Bronchial epithelial cell (primary cell): ENCODE measurements at regions not wholly inside any gene's neighbourhood (a gene's known extent, or its start where the extent isn't known, plus 50 kb on each side); places are given as distances from the start of the nearest gene placed in this dataset.
A peak's percentile ranks its signal among the peaks of the same experiment; 100 is the strongest.
"Not testable (repeated sequence)": the region's sequence is repeated elsewhere in the genome, so short reads cannot be mapped to it uniquely, and the experiment has no call there.

Experiments
- DNase-seq: peaks from one replicate; pipeline ENCODE4 v3.0.0-alpha.2; 2010; ENCODE audit warnings: low read depth
- FAIRE-seq: peaks from 2 replicates; lab custom pipeline; 2011; peaks lifted over from hg19 to GRCh38; lab: Jason Lieb, UNC
- H3K27me3 ChIP-seq: 2 replicates; pipeline ENCODE4 v1.5.1; 2011; ENCODE audit warnings: low read length; ENCODE audit not compliant: control insufficient read depth, insufficient read depth
- H3K36me3 ChIP-seq: 2 replicates; pipeline ENCODE4 v1.5.1; 2011; ENCODE audit warnings: low read length; ENCODE audit not compliant: control insufficient read depth, insufficient read depth
- H3K4me3 ChIP-seq: 2 replicates; pipeline ENCODE4 v1.5.1; 2011; ENCODE audit warnings: mild to moderate bottlenecking, low read depth, low read length, control low read depth
- TF ChIP-seq, protein P1 (sequence below): IDR thresholded peaks from 2 replicates; pipeline ENCODE4 v1.5.1; 2011; ENCODE audit warnings: mild to moderate bottlenecking, moderate library complexity, low read length, control low read depth, inconsistent platforms; ENCODE audit not compliant: insufficient read depth, severe bottlenecking

DNA sequence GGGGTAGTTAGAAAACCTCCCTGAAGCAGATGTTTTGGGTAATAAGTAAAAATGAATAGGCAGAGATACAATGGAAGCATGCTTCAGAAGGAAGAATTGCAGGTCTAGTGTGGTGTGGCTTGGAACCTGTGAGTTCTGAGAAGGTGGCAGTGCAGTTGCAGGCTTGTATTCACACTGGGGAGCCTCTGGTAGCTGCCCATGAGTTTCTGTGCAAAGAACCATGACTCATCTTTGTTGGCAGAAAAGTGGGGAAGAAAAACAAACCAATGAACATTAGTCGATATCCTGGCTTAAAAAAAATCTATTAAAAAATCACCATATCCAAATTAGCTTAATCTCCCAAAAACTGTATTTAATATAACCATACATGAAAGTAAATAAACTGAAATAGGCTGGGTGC is 232.6 kb downstream of the FAT3 start:
- no peak overlapping the region for H3K4me3 ChIP-seq
- TF ChIP-seq, protein P1, sequence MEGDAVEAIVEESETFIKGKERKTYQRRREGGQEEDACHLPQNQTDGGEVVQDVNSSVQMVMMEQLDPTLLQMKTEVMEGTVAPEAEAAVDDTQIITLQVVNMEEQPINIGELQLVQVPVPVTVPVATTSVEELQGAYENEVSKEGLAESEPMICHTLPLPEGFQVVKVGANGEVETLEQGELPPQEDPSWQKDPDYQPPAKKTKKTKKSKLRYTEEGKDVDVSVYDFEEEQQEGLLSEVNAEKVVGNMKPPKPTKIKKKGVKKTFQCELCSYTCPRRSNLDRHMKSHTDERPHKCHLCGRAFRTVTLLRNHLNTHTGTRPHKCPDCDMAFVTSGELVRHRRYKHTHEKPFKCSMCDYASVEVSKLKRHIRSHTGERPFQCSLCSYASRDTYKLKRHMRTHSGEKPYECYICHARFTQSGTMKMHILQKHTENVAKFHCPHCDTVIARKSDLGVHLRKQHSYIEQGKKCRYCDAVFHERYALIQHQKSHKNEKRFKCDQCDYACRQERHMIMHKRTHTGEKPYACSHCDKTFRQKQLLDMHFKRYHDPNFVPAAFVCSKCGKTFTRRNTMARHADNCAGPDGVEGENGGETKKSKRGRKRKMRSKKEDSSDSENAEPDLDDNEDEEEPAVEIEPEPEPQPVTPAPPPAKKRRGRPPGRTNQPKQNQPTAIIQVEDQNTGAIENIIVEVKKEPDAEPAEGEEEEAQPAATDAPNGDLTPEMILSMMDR, result no peak
- no peak for FAIRE-seq
- DNase-seq, result peak; percentile 52
- no peaks in the 10 kb centered on the region for H3K27me3 ChIP-seq
- no peaks in the 10 kb centered on the region for H3K36me3 ChIP-seq

DNA sequence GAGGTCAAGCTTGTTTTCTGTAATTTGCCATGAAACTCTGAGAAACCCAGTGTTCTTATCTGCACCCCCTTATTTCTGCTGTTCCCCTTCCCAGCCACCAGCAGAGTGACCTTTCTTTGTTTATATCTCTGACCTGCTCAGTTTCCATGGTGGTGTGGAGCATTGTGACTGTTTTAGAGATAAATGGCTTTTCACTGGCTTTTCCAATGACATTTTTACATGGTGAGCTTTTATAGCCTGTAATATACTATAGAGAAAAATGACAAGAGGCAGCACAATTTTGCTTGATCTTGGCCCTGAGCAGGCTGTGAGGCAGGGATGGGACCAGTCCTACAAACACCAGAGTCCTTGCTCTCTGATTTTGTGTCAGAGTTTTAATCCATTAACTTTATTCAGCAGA is 233.9 kb downstream of the FAT3 start:
- TF ChIP-seq, protein P1, result no peak
- FAIRE-seq, result no peak
- no peak for DNase-seq
- Histone ChIP-seq H3K4me3 (no peak overlapping the region), H3K27me3 (no peaks in the 10 kb centered on the region), H3K36me3 (no peaks in the 10 kb centered on the region)

DNA sequence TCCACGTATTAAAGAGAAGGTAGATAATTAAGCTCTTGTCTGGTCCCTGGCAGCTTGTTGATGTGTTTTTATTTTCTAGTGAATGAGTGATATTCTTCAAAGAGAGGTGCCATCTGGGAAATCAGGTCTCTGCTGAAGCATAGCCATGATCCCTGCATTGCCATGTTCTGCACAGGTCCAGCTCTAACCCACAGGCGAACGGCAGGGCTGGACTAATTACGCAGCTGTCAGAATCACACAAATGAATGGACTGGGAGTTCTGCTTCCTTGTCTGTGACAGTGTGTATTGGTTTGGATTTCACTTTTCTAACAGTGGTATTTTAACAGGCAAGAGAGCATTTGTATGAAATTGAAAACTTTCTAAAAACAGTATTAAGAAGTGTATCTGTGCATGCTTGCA is 235.6 kb downstream of the FAT3 start:
- FAIRE-seq, result no peak
- no peaks in the 10 kb centered on the region for H3K27me3 ChIP-seq
- TF ChIP-seq, protein P1, result no peak
- H3K36me3 ChIP-seq, result no peaks in the 10 kb centered on the region
- DNase-seq, result no peak
- H3K4me3 ChIP-seq, result no peak overlapping the region

DNA sequence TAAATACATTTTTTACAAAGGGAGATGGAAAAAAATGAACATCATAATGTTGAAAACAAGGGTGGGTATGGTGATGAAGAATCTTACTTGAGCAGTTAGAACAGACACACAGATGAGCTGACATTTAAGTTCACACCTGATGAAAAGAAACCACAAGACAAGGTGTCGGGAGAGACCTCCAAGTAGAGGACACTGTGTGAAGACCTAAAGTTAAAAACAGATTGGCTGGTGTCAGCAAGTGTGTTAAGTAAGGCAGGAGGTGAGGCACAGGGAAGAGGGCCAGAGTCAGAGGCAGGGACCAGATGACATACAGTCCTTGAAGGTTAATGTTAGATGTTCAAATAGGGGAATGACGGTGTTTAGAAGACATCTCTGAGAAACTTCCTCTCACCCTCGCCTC is 236.8 kb downstream of the FAT3 start:
- TF ChIP-seq, protein P1, result no peak
- H3K27me3 ChIP-seq, result no peaks in the 10 kb centered on the region
- FAIRE-seq, result no peak

DNA sequence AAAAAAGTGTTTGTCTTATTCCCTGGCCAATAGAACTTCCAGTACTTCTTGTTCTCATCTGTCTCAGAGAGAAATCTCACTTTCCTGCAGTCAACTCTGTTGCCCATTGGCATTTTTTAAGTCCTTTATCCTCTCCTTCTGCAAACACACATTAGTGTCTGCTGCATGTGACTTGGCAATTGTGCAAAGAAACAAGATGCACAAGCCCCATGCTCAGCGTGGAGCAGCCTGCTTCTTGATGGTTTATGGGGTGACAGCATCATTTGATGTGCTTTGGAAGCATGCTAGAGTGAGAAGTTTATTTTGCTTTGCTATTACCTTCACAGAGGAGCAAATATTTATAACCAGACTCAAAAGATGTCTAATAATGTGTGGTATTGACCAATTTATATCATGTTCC is 238.2 kb downstream of the FAT3 start:
- no peaks in the 10 kb centered on the region for H3K36me3 ChIP-seq
- TF ChIP-seq, protein P1, result no peak
- H3K27me3 ChIP-seq, result no peaks in the 10 kb centered on the region
- no peak overlapping the region for H3K4me3 ChIP-seq
- no peak for DNase-seq
- no peak for FAIRE-seq

More for the DNA sequence above, 236.8 kb downstream of the FAT3 start:
- Histone ChIP-seq H3K4me3 (no peak overlapping the region), H3K36me3 (no peaks in the 10 kb centered on the region)
- no peak for DNase-seq

DNA sequence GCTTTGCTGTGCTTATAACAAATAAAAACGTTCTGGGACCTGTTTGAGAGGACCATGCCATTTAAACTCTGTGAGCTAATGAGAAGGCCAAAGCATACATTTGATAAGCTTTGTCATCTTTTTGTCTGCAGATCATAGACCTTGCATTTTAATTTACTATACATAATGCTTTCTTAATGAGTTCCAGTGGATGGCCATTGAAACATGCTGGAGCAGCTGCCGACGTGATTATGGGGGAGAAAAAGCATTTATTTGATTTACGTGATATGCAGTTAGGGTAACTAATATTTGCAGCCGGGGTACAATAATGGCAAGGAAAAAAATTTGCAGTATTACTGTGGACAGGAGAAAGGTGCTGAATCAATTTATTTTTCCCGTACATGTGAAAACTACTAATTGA is 240.2 kb downstream of the FAT3 start:
- Histone ChIP-seq H3K27me3 (no peaks in the 10 kb centered on the region), H3K4me3 (no peak overlapping the region), H3K36me3 (no peaks in the 10 kb centered on the region)
- TF ChIP-seq, protein P1, result no peak
- no peak for FAIRE-seq
- DNase-seq, result no peak

DNA sequence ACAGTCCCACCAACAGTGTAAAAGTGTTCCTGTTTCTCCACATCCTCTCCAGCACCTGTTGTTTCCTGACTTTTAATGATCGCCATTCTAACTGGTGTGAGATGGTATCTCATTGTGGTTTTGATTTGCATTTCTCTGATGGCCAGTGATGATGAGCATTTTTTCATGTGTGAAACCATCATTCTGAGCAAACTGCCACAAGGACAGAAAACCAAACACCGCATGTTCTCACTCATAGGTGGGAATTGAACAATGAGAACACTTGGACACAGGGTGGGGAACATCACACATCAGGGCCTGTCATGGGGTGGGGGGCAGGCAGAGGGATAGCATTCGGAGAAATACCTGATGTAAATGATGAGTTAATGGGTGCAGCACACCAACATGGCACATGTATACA is 240.8 kb downstream of the FAT3 start:
- FAIRE-seq, H3K27me3 ChIP-seq, H3K36me3 ChIP-seq, DNase-seq, H3K4me3 ChIP-seq: not testable (repeated sequence)
